Activated CD4-positive, alpha-beta T cell treated with anti-CD3 and anti-CD28 coated beads, Interleukin-2, amount 10 ng/mL, durations not matched to agents 7 days and 5 days (primary cell): ENCODE measurements at regions not wholly inside any gene's neighbourhood (a gene's known extent, or its start where the extent isn't known, plus 50 kb on each side); places are given as distances from the start of the nearest gene placed in this dataset.
"Not testable (repeated sequence)": the region's sequence is repeated elsewhere in the genome, so short reads cannot be mapped to it uniquely, and the experiment has no call there.

Source experiments
- CTCF ChIA-PET: fragments of 350-600 bp; sonication (Branson Sonifier 250); formaldehyde crosslinking; loops from one replicate; lab custom pipeline; 2021; ENCODE audit warnings: antibody characterized with exemption; lab: Charles Lee
- POLR2A ChIA-PET: fragments of 350-600 bp; sonication (Branson Sonifier 250); formaldehyde crosslinking; loops from one replicate; lab custom pipeline; 2021; ENCODE audit warnings: antibody characterized with exemption; lab: Charles Lee
- DNase-seq: peaks from one replicate; pipeline ENCODE4 v3.0.0-alpha.2; 2020
- H3K27ac Mint-ChIP-seq: one replicate; pipeline ENCODE4 v1.8.0; 2021; ENCODE audit warnings: mild to moderate bottlenecking, moderate library complexity, mixed read lengths
- H3K27me3 Mint-ChIP-seq: one replicate; pipeline ENCODE4 v1.8.0; 2021; ENCODE audit warnings: mixed read lengths
- H3K36me3 Mint-ChIP-seq: one replicate; pipeline ENCODE4 v1.8.0; 2021; ENCODE audit warnings: low read depth, mixed read lengths
- H3K4me1 Mint-ChIP-seq: one replicate; pipeline ENCODE4 v1.8.0; 2021; ENCODE audit warnings: mixed read lengths
- H3K4me3 Mint-ChIP-seq: one replicate; pipeline ENCODE4 v1.8.0; 2021; ENCODE audit warnings: mild to moderate bottlenecking, moderate library complexity, mixed read lengths
- H3K9me3 Mint-ChIP-seq: one replicate; pipeline ENCODE4 v1.8.0; 2021; ENCODE audit warnings: mixed read lengths

DNA sequence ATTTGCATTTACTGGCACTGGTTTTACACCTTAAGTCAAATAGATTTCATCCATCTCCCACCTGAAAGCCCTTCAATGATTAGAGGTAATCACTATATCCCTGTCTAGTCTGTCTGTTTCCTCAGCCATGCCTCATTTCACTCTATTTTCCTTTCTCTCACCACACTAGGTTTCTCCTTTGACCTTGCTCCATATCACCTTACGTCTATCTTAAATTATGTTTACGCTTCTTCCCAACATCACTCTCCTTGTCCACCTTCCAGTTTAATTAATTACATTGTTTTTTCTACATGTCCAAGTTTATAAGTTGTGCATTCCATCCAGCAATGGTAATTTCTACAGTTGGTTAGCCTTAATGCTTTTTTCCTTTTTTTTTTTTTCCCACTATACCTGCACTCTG lies 396.7 kb upstream of the PDZRN3 start:
- CTCF ChIA-PET = no interaction called here
- H3K9me3 Mint-ChIP-seq = peaks cover 2% of the 10 kb centered on the region
- no peak overlapping the region for H3K4me3 Mint-ChIP-seq
- H3K4me1 Mint-ChIP-seq = no peaks in the 10 kb centered on the region
- no peak overlapping the region for H3K27ac Mint-ChIP-seq
- no peaks in the 10 kb centered on the region for H3K36me3 Mint-ChIP-seq
- POLR2A ChIA-PET = no interaction called here
- H3K27me3 Mint-ChIP-seq = no peaks in the 10 kb centered on the region
- DNase-seq = no peak

DNA sequence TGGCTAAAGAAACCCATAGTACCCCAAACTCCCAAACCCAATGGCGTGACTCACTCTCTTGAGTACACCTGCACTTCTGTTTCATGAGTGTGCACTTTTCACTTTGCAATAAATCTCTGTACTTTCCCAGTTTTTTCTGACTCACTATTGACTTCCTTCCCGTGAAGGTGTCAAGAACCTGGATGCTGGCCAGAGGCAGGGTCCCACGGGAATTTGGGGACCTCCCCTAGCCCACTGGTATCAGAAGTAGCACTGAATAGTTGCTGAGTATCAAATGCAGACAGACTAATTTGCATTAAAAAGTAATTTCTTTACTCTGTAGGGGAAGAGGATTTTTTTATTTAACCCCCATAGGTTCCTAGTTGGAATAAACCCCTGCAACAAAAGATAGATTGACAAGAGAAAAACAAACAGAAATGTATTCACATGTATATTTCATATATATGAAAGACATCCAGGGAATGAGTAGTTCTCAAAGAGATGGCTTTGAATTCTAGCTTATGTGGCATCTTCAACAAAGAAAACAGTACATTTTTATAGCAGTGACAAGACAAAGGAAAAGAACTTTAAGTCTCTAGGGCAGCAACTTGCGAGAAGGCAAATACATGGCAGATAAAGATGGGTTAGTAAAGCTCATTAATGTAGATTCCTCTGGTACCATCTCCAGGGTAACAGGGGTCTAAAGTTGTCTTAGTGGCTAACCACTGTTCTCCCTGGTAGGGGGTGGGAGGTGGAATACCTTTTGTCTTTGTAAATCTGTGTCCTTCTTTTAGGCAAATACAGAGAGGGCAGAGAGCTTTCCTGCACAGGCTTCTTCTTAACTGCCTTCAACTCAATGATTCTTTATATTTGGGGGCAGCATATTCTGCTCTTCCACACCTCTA lies 385.5 kb upstream of the PDZRN3 start:
- Mint-ChIP-seq H3K4me3 (no peak overlapping the region), H3K9me3 (no peaks in the 10 kb centered on the region), H3K27ac (no peak overlapping the region), H3K27me3 (no peaks in the 10 kb centered on the region), H3K36me3 (no peaks in the 10 kb centered on the region), H3K4me1 (no peaks in the 10 kb centered on the region)
- POLR2A ChIA-PET = no interaction called here
- CTCF ChIA-PET = no interaction called here
- DNase-seq = no peak

DNA sequence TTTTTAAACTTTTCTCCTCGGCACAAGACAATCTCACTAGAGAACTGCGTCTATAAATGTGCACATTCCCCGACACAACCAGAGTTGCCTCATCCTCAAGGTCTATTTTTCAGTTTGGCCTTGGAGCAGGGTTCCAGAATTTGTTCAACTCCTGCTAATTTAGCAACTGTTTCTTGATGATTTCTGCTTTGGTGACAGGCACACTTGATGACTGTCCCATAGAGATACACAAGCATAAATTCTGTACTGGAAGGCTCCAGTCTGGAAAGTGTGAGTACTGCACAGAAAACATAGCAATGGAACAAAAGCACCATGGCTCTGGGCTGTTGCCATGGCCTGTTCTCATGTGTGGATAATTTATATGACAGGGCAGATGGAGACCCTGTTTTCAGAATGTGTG lies 379.6 kb upstream of the PDZRN3 start:
- H3K27me3 Mint-ChIP-seq = no peaks in the 10 kb centered on the region
- H3K36me3 Mint-ChIP-seq = no peaks in the 10 kb centered on the region
- no peak for DNase-seq
- no peak overlapping the region for H3K4me3 Mint-ChIP-seq
- POLR2A ChIA-PET = no interaction called here
- no peaks in the 10 kb centered on the region for H3K4me1 Mint-ChIP-seq
- H3K27ac Mint-ChIP-seq = no peak overlapping the region
- CTCF ChIA-PET = no interaction called here
- H3K9me3 Mint-ChIP-seq = no peaks in the 10 kb centered on the region

DNA sequence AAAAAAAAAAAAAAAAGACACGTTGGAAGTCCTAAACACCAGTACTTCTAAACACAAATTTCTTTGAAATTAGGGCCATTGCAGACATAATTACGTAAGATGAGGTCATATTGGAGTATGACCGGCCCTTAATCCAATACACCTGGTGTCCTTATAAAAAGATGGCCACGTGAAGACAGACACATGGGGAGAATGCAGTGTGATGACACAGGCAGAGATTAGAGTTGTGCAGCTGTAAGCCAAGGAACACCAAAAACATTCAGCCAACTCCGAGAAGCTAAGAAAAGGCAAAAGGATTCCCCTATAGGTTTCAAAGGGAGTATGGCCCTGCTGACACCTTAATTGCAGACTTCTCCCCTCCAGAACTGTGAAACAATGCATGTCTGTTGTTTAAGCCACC lies 379.0 kb upstream of the PDZRN3 start:
- H3K36me3 Mint-ChIP-seq = no peaks in the 10 kb centered on the region
- POLR2A ChIA-PET = no interaction called here
- H3K9me3 Mint-ChIP-seq = no peaks in the 10 kb centered on the region
- H3K27ac Mint-ChIP-seq = no peak overlapping the region
- DNase-seq = no peak
- CTCF ChIA-PET = no interaction called here
- H3K4me3 Mint-ChIP-seq = no peak overlapping the region
- H3K4me1 Mint-ChIP-seq = no peaks in the 10 kb centered on the region
- no peaks in the 10 kb centered on the region for H3K27me3 Mint-ChIP-seq

DNA sequence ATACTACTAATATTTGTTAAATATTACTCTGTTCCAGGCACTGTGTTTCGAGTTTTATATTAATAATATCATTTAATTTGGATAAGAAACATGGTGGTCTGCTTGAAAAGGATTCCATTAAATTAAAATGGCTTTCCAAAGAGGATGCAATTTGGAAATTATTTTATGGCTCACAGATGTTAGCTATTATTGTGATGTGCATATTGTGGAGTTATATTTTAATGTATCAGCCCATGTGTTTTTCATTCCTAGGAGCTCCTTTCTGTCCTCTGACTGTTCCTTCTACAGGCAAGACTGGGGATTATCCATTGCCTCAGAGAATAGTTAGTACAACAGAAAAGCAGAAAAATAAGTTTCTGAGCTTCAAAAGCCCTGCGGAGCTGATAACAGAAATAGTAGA lies 376.7 kb upstream of the PDZRN3 start:
- CTCF ChIA-PET = no interaction called here
- no peak overlapping the region for H3K4me3 Mint-ChIP-seq
- H3K27ac Mint-ChIP-seq = no peak overlapping the region
- no peaks in the 10 kb centered on the region for H3K36me3 Mint-ChIP-seq
- POLR2A ChIA-PET = no interaction called here
- DNase-seq = no peak
- H3K4me1 Mint-ChIP-seq = no peaks in the 10 kb centered on the region
- no peaks in the 10 kb centered on the region for H3K27me3 Mint-ChIP-seq
- no peaks in the 10 kb centered on the region for H3K9me3 Mint-ChIP-seq

DNA sequence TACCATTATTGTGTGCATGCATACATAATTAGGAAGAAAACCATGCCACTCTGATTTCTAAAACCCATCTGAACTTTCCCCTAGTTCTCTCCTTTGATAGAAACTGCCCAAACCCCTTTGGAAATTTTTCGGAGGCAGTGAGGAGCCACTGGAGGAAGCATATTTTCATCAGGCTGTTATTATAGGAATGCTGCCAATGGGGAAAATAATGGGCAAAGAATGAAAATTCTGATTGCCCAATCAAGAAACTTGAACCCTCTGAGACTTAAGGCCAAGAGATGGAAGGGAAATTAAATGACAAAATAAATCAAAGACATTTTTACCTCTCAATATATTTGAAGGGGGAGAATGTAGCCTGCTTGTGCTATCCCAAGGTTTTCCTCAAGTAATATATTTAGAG lies 376.0 kb upstream of the PDZRN3 start:
- Mint-ChIP-seq H3K27me3 (no peaks in the 10 kb centered on the region), H3K36me3 (no peaks in the 10 kb centered on the region), H3K4me1 (no peaks in the 10 kb centered on the region), H3K9me3 (peaks cover under 1% of the 10 kb centered on the region), H3K27ac (no peak overlapping the region), H3K4me3 (no peak overlapping the region)
- POLR2A ChIA-PET = no interaction called here
- CTCF ChIA-PET = no interaction called here
- DNase-seq = no peak

DNA sequence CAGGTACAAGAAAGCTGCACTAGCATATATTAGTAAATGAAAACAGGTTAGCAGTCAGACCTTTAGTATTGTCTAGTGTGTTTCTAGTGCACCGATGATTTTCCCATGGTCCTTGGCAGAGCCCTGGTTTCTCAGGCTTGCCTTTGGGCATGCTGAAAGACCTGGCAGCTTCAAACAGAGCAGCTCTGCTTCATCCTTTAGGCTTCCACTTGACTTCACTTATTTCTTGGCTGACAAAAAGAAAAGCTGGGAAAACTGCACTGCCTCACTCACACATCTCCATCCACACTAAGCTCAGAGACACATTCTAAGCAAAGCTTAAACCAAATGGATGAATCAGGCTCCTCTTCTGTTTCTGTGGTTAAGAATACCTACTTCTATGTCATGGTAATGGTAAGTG lies 374.8 kb upstream of the PDZRN3 start:
- DNase-seq = no peak
- no peaks in the 10 kb centered on the region for H3K4me1 Mint-ChIP-seq
- CTCF ChIA-PET = interaction anchor here (0.9 kb wide), 1 partner anchor 23 kb away, joined by 3 read pairs; no protein-coding TSS in a partner anchor
- peaks cover 4% of the 10 kb centered on the region for H3K9me3 Mint-ChIP-seq
- H3K27me3 Mint-ChIP-seq = no peaks in the 10 kb centered on the region
- H3K36me3 Mint-ChIP-seq = no peaks in the 10 kb centered on the region
- no peak overlapping the region for H3K27ac Mint-ChIP-seq
- POLR2A ChIA-PET = no interaction called here
- H3K4me3 Mint-ChIP-seq = no peak overlapping the region

DNA sequence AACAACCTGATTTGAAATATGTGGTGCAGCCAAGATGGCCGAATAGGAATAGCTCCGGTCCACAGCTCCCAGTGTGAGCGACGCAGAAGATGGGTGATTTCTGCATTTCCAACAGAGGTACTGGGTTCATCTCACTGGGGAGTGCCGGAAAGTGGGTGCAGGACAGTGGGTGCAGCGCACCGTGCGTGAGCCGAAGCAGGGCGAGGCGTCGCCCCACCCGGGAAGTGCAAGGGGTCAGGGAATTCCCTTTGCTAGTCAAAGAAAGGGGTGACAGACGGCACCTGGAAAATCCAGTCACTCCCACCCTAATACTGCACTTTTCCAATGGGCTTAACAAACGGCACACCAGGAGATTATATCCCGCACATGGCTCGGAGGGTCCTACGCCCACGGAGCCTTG lies 365.9 kb upstream of the PDZRN3 start:
- H3K27ac Mint-ChIP-seq, CTCF ChIA-PET, DNase-seq, H3K4me1 Mint-ChIP-seq, POLR2A ChIA-PET, H3K9me3 Mint-ChIP-seq, H3K36me3 Mint-ChIP-seq, H3K27me3 Mint-ChIP-seq, H3K4me3 Mint-ChIP-seq: not testable (repeated sequence)

DNA sequence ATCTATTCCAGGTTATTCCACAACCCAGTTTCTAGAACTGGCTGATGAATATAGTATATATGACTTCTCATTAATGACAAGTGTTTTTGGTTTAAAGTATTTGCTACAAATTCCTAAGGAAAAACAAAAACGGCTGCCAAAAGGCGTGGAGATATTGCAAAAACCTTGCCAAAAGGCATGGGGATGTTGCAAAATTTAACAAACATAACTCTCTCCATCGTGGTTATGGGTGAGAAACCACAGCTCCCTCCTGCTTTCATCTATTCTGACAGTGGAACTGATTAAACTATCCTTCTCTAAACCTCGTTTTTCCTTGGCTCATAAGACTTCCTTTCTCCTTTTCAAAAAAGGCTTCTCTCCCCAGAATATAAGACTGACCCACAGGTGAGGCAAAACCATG lies 342.0 kb upstream of the PDZRN3 start:
- Mint-ChIP-seq H3K4me3 (no peak overlapping the region), H3K27me3 (no peaks in the 10 kb centered on the region), H3K4me1 (no peaks in the 10 kb centered on the region), H3K9me3 (peaks cover 2% of the 10 kb centered on the region), H3K36me3 (no peaks in the 10 kb centered on the region), H3K27ac (no peak overlapping the region)
- ChIA-PET CTCF (no interaction called here), POLR2A (no interaction called here)
- no peak for DNase-seq

DNA sequence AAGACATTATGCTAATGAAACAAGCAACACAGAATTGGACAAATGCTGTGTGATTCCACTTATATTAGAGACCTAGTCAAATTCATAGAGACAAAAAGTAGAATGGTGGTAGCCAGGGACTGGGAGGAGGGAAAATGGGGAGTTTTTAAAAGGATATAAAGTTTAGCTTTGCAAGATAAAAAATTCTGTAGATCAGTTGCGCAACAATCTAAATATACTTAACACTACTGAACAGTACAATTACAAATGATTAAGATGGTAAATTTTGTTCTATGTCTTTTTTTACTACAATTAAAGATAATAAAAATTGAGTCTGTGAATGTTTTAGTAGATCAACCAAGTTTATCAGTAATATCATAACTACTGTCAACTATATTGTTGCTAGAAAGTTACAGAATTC lies 340.1 kb upstream of the PDZRN3 start:
- CTCF ChIA-PET = no interaction called here
- POLR2A ChIA-PET = no interaction called here
- H3K27ac Mint-ChIP-seq = no peak overlapping the region
- H3K27me3 Mint-ChIP-seq = no peaks in the 10 kb centered on the region
- H3K4me3 Mint-ChIP-seq = no peak overlapping the region
- H3K9me3 Mint-ChIP-seq = no peaks in the 10 kb centered on the region
- no peaks in the 10 kb centered on the region for H3K4me1 Mint-ChIP-seq
- DNase-seq = no peak
- H3K36me3 Mint-ChIP-seq = no peaks in the 10 kb centered on the region

DNA sequence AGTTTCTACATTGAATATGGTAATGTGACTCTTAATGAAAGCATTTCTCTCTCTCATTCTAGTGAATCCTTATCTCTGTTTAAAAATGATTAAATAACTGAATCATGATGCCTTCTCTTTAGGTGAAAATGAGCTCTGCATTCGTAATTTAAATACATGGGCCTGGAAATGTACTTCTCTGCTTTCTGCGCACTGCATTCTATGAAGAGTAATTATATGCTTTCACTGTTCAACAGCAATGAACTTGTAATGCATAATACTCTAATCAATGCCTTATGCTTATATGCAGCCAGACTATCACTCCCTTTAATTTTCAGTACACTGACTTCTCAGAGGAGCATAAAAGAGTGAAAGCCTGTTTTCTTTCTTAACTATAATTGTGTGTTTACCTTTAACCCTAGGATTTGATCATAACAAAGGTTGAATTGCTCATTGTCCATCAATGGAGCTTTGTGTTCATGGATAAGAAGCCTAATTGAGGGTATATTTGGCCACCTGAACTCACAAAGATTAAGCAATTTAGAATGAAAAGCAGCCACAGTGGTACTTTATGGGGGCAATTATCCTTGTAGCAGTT lies 330.8 kb upstream of the PDZRN3 start:
- no peak overlapping the region for H3K4me3 Mint-ChIP-seq
- H3K27ac Mint-ChIP-seq = no peak overlapping the region
- ChIA-PET CTCF (no interaction called here), POLR2A (no interaction called here)
- no peaks in the 10 kb centered on the region for H3K27me3 Mint-ChIP-seq
- H3K9me3 Mint-ChIP-seq = peaks cover 6% of the 10 kb centered on the region
- no peaks in the 10 kb centered on the region for H3K4me1 Mint-ChIP-seq
- DNase-seq = no peak
- no peaks in the 10 kb centered on the region for H3K36me3 Mint-ChIP-seq

DNA sequence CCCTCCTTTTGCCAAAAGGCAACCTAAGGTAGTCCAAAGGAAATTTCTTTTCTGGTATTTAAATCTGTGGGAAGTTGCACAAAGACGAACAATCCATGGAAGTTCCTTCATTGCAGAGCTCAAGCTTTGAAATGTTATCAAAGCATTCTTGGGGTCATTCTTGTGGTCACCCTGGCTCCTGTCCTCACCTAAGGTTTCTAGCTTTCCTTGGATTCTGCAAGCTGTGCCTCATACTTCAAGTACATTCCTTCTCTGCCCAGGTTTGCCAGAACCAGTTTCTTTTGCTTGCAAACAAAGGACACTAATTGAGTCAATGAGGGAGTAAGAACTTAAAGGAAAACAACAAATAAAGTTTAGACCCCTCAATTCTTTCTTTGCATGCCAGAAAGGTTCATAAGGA lies 329.8 kb upstream of the PDZRN3 start:
- POLR2A ChIA-PET = no interaction called here
- H3K4me3 Mint-ChIP-seq = no peak overlapping the region
- peaks cover 4% of the 10 kb centered on the region for H3K9me3 Mint-ChIP-seq
- no peak for DNase-seq
- no peaks in the 10 kb centered on the region for H3K27me3 Mint-ChIP-seq
- H3K27ac Mint-ChIP-seq = no peak overlapping the region
- H3K36me3 Mint-ChIP-seq = no peaks in the 10 kb centered on the region
- no peaks in the 10 kb centered on the region for H3K4me1 Mint-ChIP-seq
- CTCF ChIA-PET = no interaction called here

DNA sequence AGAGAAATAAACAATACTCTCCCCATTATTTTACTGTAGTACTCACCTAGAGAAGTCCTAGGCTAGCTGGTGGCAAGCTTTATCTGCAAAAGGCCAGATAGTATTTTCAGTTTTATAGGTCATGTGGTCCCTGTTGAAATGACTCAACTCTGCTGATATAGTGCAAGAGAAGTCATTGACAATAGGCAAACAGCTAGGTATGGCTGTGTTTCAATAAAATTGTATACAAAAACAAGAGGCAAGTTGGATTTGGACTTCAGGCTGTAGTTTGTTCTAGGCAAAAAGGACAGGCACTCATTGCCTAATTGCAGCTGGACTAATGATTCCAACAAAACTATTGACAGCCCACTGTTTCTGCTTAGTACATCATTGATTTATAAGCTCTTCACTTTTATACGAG lies 328.0 kb upstream of the PDZRN3 start:
- Mint-ChIP-seq H3K4me1 (no peaks in the 10 kb centered on the region), H3K27me3 (no peaks in the 10 kb centered on the region), H3K27ac (no peak overlapping the region), H3K9me3 (peaks cover 2% of the 10 kb centered on the region), H3K36me3 (no peaks in the 10 kb centered on the region), H3K4me3 (no peak overlapping the region)
- no peak for DNase-seq
- ChIA-PET CTCF (no interaction called here), POLR2A (no interaction called here)
